Esophagus muscularis mucosa (tissue), 4 donors: ENCODE measurements at regions not wholly inside any gene's neighbourhood (a gene's known extent, or its start where the extent isn't known, plus 50 kb on each side); places are given as distances from the start of the nearest gene placed in this dataset.

Source experiments
- DNase-seq: peaks from one replicate; pipeline ENCODE4 v3.0.0-alpha.2; 2017; ENCODE audit errors: extremely low spot score
- H3K27ac ChIP-seq, 4 donors: fragments of 200-600 bp; sonication (generic); replicated peaks in 1 of 4; 1 replicate in 3 of 4; 2 replicates in 1 of 4; pipeline ENCODE4 v1.5.1; 2016 to 2019; ENCODE audit warnings: mild to moderate bottlenecking in 1 of 4
- H3K27me3 ChIP-seq, 4 donors: fragments of 200-600 bp; sonication (generic); one replicate each; pipeline versions ENCODE4 v1.5.1 to v1.6.0; 2016 to 2019
- H3K36me3 ChIP-seq, 4 donors: fragments of 200-600 bp; sonication (generic); one replicate each; pipeline ENCODE4 v1.5.1; 2016 to 2019
- H3K4me1 ChIP-seq, 4 donors: fragments of 200-600 bp; sonication (generic); one replicate each; pipeline ENCODE4 v1.5.1; 2016 to 2019
- H3K4me3 ChIP-seq, 4 donors: fragments of 200-600 bp; sonication (generic); 1 replicate in 2 of 4; 2 replicates in 2 of 4; pipeline ENCODE4 v1.5.1; 2016 to 2019; ENCODE audit warnings: mild to moderate bottlenecking in 4 of 4, moderate library complexity in 1 of 4
- H3K9me3 ChIP-seq, 4 donors: fragments of 200-600 bp; sonication (generic); 1 replicate in 3 of 4; 2 replicates in 1 of 4; pipeline ENCODE4 v1.5.1; 2016 to 2019
- CTCF ChIP-seq, 3 experiments: fragments of 200-600 bp in 2 of 3; fragments of 450-650 bp in 1 of 3; sonication (generic) in 2 of 3; IDR thresholded peaks; one replicate each; pipeline ENCODE4 v1.5.1; 2017 to 2019; ENCODE audit warnings: antibody characterized with exemption in 3 of 3, mild to moderate bottlenecking in 2 of 3, moderate library complexity in 1 of 3
- EP300 ChIP-seq: sonication (generic); formaldehyde crosslinking; IDR thresholded peaks from one replicate; pipeline ENCODE4 v1.6.1; 2017; ENCODE audit warnings: antibody characterized with exemption
- POLR2A ChIP-seq: fragments of 450-650 bp; IDR thresholded peaks from one replicate; pipeline ENCODE4 v1.6.1; 2017; ENCODE audit warnings: antibody characterized with exemption, moderate library complexity, mild to moderate bottlenecking, low read depth
- POLR2AphosphoS5 ChIP-seq, 2 donors: sonication (generic); formaldehyde crosslinking; IDR thresholded peaks; one replicate each; pipeline ENCODE4 v1.6.1; 2017; ENCODE audit warnings: antibody characterized with exemption in 2 of 2
- WGBS: methylation state at CpG from one replicate; pipeline ENCODE4 v1.1.5; 2018; 5-methylcytosine and 5-hydroxymethylcytosine counted together
- intact Hi-C: fragments of 100-400 bp; cut with DNase I; formaldehyde crosslinking; loops from one replicate; pipeline ENCODE4 v1.15.1; 2023

- no peaks in the 10 kb centered on the region for H3K4me1 ChIP-seq
- no peak overlapping the region for H3K4me3 ChIP-seq
- WGBS = 93% methylated on average over 3 of the region's 3 CpGs
- no peaks in the 10 kb centered on the region for H3K36me3 ChIP-seq
- no peaks in the 10 kb centered on the region for H3K27me3 ChIP-seq
- no peaks in the 10 kb centered on the region for H3K9me3 ChIP-seq
- no peak for TF ChIP-seq CTCF (IDR thresholded peaks at IDR 0.05)
- TF ChIP-seq POLR2AphosphoS5 (IDR thresholded peaks at IDR 0.05) = no peak
- TF ChIP-seq POLR2A = no peak
- no peak for TF ChIP-seq EP300
- intact Hi-C loops = no loop called here
- no peak for DNase-seq
- no peak overlapping the region for H3K27ac ChIP-seq
These were observed 717.2 kb upstream of the KCND2 start for GRCh38 chr7:119555788-119556187.

GRCh38 chr7:119556436-119556835 is 716.5 kb upstream of the KCND2 start:
- no peak overlapping the region for H3K4me3 ChIP-seq
- intact Hi-C loops = no loop called here
- no peaks in the 10 kb centered on the region for H3K36me3 ChIP-seq
- no peak for TF ChIP-seq CTCF (IDR thresholded peaks at IDR 0.05)
- TF ChIP-seq EP300 = no peak
- no peak for TF ChIP-seq POLR2AphosphoS5 (IDR thresholded peaks at IDR 0.05)
- TF ChIP-seq POLR2A = no peak
- H3K27ac ChIP-seq = no peak overlapping the region
- H3K9me3 ChIP-seq = no peaks in the 10 kb centered on the region
- 83% methylated on average over 2 of the region's 2 CpGs for WGBS
- DNase-seq = no peak
- no peaks in the 10 kb centered on the region for H3K4me1 ChIP-seq
- no peaks in the 10 kb centered on the region for H3K27me3 ChIP-seq

GRCh38 chr7:119561751-119562150 is 711.2 kb upstream of the KCND2 start:
- Histone ChIP-seq H3K9me3 (no peaks in the 10 kb centered on the region), H3K27ac (no peak overlapping the region), H3K27me3 (no peaks in the 10 kb centered on the region), H3K4me3 (no peak overlapping the region), H3K4me1 (no peaks in the 10 kb centered on the region), H3K36me3 (no peaks in the 10 kb centered on the region)
- TF ChIP-seq EP300 = no peak
- no peak for TF ChIP-seq POLR2AphosphoS5 (IDR thresholded peaks at IDR 0.05)
- TF ChIP-seq POLR2A = no peak
- no peak for TF ChIP-seq CTCF (IDR thresholded peaks at IDR 0.05)
- intact Hi-C loops = no loop called here
- no peak for DNase-seq
- WGBS = 58% methylated on average over 2 of the region's 2 CpGs

- Histone ChIP-seq H3K36me3 (no peaks in the 10 kb centered on the region), H3K27me3 (no peaks in the 10 kb centered on the region), H3K4me3 (no peak overlapping the region), H3K4me1 (no peaks in the 10 kb centered on the region), H3K9me3 (no peaks in the 10 kb centered on the region), H3K27ac (no peak overlapping the region)
- TF ChIP-seq EP300 = no peak
- no peak for TF ChIP-seq CTCF (IDR thresholded peaks at IDR 0.05)
- no peak for TF ChIP-seq POLR2A
- intact Hi-C loops = no loop called here
- 57% methylated on average over 3 of the region's 3 CpGs for WGBS
- DNase-seq = no peak
These were observed 710.1 kb upstream of the KCND2 start for GRCh38 chr7:119562839-119563238.

- Histone ChIP-seq H3K27me3 (no peaks in the 10 kb centered on the region), H3K36me3 (no peaks in the 10 kb centered on the region), H3K27ac (no peak overlapping the region), H3K9me3 (no peaks in the 10 kb centered on the region), H3K4me1 (no peaks in the 10 kb centered on the region), H3K4me3 (no peak overlapping the region)
- 88% methylated on average over 1 of the region's 1 CpG for WGBS
- no peak for TF ChIP-seq CTCF (IDR thresholded peaks at IDR 0.05)
- TF ChIP-seq POLR2AphosphoS5 (IDR thresholded peaks at IDR 0.05) = no peak
- TF ChIP-seq EP300 = no peak
- no peak for TF ChIP-seq POLR2A
- intact Hi-C loops = no loop called here
- no peak for DNase-seq
These were observed 701.3 kb upstream of the KCND2 start for GRCh38 chr7:119571666-119572065.
